Nucleus accumbens (tissue), 56 donors: ENCODE measurements at regions not wholly inside any gene's neighbourhood (a gene's known extent, or its start where the extent isn't known, plus 50 kb on each side); places are given as distances from the start of the nearest gene placed in this dataset.

Experiments
- DNase-seq, 56 donors: peaks; one replicate each; lab custom pipeline; 2025; lab: John Stamatoyannopoulos, UW

DNA sequence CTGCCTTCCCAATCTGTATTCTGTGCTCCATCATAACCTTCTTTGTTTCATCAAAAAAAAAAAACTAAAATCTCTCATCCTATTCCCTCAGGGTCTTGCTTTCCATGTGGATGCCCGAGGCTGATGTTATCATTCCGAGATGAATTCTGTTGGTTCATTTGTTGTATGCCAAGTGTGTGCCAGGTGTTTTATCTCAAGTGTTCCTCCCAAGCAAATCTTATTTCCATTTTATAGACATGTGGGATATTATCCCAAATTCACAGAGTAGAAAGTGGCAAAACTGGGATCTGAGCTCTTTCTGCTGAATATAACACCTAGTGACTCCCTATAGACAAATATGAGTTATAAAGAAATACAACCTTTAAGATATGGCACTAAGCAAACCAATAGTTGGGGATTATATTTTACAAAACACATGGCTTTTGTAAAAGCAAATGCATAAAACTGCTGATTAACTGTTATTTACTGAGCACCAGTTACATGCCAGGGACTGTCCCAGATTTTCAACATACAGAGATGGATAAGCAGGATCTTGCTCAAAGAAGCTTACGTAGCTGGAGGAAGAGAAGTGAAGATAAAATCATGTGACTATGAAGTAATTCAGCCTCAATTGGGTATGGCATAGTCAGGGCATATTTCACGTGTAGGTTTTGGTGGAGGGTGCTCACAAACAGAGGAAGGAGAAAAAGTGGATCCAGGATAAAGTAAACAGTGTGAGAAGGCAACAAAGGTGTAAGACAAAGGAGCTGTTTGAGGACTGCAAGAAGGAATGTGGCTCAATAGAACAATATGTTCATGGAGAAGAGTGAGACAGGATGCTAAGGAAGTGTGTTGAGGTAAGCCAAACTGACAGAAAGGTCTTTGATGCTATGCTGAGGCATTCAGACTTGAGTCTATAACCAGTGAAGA lies 143.3 kb upstream of the ADAMTSL1 start:
- no peak for DNase-seq

DNA sequence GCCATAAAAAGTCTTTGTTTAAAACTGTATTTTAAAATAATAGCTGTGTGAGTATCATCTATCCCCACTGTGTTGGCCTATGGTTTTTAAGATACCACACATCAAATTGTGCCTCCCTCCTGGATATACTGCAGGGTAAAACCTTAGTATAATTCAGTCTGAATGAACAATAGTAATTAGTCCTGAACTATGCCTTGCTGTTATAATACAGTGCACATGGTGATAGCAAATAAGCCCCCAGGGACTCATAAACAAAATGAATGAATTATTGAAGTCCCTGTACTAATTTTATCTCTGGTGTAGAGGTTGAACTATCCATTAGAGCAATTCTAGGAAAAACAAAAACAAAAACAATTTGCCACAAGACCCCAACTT lies 142.7 kb upstream of the ADAMTSL1 start:
- no peak for DNase-seq

DNA sequence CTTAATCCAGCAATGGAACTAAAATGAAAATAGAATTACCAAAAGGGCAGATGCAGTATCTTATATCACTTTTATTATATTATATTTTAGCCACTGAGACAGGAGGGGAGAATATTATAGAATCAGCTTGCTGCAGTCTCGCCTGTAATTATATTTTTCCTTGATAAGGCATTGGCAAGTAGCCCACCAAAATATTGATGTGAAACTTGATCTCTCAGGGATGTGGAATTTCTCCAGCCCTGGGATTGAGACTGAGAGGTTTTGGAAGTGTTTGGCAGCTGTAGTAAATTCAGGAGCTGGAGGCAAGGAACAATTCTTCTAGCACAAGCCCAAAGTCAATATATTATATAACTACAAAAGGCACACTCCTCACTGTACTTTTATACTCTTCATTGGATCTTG lies 142.1 kb upstream of the ADAMTSL1 start:
- DNase-seq: no peak

DNA sequence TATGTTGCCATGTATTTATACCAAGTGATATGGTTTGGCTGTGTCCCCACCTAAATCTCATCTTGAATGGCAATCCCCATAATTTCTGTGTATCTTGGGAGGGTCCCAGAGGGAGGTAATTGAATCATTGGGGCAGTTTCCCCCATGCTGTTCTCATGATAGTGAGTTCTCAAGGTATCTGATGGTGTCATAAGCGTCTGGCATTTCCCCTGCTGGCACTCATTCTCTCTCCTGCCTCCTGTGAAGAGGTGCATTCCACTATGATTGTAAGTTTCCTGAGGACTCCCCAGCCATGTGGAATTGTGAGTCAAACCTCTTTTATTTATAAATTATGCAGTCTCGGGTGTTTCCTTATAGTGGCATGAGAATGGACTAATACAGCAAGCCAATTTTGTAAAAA lies 140.8 kb upstream of the ADAMTSL1 start:
- no peak for DNase-seq

DNA sequence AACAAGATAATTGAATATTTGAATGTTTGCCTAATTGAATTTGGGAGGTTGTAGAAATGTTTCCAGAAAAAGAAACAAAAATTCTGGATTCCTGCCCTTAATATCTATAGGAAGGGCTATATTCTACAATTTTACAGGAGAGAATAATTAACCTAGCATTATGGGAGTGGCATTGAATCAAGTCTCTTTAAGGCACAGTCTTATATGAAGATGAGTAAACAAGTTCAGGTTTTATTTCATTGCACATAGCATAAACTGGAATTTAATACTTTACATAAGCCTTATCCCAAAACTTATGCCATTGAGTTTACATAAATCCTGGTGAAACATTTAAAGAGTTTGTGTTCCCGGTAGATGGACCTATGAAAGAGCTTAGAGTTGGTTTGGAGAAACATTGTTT lies 138.1 kb upstream of the ADAMTSL1 start:
- DNase-seq: no peak

DNA sequence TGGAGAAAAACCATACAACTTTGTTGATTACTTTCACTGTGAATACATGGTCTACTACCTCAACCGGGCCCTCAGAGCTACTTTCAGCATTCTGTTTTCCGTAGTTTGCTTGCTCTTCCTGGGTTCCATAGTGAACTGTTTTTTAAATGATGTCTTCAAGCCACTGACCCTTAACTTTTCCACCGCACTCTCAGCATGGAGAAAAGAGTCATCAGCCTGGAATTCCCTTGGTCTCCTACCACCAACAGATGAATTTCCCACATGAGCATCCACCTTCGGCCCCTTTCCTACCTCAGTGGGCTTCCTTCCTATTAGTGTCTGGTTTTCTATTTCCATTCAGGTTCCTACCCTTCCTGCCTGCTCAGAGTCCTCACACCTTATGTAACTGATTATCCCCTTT lies 135.9 kb upstream of the ADAMTSL1 start:
- DNase-seq: no peak

DNA sequence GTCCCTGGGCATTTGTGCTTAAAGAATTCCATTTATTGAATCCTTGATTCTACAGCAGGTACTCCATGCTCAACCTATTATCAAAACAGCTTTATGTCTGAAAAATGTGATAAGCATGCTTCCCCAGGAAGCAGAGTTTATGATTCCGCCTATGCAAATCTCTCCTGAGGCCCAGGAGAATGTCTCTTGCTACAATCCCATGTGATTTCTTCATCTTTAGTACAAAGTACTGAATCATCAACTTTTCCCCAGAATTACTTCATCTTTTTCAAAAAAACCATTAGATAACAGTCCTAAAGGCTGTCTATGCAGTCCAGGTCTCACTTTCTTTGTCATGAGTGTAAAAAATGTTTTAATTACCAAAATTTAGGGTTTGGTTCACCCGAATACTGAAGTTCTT lies 130.2 kb upstream of the ADAMTSL1 start:
- no peak for DNase-seq

DNA sequence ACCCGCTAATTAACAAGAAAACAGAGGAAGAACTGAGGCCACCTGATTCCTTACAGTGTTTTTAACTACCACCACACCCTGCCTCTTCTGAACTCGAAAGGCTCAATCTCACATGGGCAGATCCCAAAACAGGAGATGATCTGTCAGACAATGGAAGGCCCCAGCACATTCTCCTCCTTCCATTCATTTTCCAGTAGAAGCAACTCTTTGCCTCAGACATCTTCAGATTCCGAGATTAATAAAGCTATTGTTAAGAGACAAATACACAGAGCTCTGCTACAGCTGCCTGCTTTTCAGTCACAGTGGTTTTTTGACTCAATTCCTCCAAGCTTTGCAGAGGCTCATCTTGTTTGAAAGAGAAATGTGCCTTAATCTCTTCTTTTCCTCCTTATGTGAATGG lies 127.2 kb upstream of the ADAMTSL1 start:
- DNase-seq: peak in 7 of 56 donors; percentile 12 to 40 (median 32)

DNA sequence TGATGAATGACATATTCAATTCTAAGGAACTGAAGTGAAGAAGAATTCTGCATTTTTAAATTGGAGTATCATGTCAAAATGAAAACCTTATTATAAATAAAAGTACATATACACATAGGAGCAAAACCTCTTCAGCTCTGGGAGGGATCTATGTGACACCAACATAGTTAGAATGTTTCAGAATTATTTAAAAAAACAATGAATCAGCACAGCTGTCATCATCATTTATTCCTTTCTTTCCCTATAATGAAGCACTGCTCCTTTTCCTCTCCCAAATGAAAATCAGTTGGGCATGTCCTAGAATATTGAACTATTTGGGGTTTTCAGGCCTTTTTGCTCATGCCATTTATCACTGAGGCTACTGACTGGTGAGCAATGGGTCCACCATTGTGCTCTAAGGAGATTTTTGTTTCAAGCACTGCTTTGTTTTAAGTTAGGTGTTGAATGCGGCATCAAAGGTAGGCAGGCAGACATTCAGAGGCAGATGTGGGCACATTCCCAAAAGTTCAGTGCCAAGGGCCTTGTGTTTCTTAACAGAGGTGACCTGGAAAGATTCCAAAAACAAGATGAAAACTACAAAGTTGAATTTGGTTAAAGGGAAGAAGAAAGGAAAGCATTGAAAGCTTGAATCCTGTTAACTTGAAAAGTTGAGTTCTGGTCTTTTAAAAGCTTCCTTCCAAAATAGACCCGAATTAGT lies 126.4 kb upstream of the ADAMTSL1 start:
- peak in 2 of 56 donors; percentile 3 for DNase-seq

DNA sequence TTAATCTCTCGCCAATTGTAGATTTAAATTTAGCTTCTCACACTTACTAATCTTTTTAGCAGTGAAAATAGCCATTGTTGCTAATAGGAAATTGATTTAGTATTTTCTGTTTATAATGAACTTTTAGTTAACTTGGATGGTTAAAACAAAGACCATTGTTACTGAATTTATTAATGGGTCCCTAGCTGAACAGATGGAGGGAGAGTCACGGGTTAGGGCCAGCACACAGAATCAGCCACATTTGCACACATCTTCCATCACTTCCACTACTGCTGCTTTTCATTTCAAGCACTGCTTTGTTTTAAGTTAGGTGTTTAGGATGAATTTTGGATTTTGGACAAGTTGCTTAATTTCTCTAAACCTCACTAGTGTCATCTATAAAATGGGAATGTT lies 125.9 kb upstream of the ADAMTSL1 start:
- peak in 3 of 56 donors; percentile 0 to 10 (median 6) for DNase-seq

DNA sequence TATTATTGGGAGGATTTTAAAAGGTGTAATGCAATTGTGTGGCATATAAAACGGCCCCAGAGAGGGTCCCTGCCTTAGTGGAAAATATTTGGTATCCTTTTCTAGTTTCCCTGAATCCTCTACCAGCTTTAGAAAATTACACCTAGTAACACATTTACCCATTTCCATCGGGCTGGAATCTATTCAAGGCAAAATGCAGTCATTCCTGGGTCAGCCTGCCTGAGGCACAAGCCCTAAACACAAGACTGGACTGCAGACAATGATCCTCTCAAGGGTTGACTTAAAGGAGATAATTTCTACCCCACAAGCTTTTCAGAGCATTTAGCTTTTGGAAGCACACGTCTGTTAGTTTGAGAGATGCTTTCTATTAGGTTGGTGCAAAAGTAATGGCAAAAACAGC lies 124.4 kb upstream of the ADAMTSL1 start:
- no peak for DNase-seq

DNA sequence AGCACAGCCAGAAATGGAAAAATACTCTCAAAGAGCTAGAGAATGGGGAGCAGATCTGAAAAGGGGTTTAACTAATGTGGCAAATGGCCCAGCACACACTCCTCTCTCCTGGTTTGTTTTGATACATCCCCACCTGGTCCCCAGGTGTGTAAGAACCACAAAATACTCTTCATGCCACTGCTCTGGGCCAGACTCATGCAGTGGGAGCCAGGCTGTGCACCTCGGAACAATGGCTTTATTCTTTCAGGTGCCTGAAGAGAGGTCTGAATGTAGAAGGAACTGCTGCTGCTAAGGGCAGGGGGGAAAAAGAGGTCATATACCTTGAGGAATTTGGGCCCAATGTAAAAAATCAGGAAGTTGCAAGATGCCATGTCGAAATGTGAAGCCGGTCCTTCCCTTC lies 123.9 kb upstream of the ADAMTSL1 start:
- DNase-seq: no peak

DNA sequence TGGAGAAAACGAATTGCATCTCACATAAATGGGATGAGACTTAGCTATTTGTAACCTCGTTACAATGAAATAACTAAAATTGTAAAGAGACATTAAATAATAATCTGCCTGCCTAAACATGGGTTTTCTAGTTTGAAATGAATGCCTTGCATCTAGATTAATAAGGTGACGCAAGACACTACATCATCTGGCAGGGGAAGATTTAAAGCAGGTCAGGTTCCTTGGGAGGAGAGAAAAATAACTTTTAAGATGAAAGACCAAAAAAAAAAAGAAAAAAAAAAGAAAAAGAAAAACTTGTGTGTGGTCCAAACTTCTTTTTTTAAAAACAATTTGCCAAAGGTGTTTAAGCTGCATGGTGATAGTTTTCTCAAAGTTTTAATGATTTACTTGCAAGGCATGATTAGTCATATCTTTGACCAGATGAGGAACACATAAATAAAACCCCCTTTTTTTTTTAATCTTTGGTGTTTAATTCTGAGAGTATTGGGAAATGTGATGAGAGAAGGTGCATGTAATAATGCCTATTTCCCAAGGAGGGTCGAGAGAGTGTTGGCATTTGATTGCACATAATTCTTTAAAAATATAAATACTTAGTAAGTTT lies 122.9 kb upstream of the ADAMTSL1 start:
- DNase-seq: no peak

DNA sequence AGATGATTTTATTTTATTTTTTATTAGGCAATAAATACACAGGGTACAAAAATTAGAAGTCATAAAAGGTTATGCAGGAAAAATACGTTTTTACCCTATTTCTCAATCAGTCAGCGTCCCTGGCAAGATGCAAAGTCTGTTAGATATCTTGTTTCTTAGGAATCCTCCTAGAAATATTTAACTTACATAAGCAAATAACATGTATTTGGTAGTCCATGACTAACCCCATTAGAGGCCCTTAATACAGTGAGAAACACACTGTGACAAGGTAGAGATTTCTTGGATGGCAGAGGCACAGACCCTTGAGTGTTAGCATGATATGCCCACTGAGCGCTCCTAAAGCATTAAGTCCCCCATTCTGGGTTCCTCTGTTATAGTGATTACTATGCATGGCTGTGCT lies 121.2 kb upstream of the ADAMTSL1 start:
- no peak for DNase-seq

DNA sequence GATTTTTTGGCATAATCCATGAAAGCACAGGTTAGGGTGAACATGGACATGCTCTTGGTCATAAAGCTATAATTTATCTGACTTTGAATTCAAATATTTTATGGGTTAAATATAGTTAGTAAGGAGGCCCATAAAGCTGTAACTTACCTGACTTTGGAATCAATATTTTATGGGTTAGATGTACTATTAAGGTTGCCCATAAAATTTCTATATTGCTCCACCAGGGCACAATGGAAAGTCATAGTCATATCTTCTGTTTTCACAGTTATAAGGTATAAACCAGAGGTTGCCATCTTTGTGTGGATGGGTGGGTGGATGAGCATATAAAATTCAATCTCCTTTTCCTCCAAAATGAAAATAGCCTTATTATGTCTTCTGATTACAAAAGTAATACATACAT lies 120.5 kb upstream of the ADAMTSL1 start:
- DNase-seq: no peak

DNA sequence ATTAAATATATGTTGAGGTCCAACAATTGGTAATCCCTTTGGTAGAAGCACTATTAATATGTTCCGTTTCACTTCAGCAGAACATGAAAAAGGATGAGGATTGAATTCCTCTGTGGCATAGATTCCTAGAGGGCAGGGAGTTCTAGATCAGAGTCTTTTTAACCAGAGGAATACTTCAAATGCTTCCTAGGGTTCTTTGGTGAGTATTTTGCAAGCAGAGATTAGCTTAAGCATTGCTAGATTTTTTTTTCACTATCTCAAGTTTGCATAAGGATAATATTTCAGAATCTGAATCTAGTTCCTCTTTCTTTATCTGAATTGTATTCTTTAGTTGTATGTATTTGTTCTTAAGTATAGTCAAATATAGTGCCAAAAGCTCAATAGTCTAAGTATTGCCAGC lies 116.6 kb upstream of the ADAMTSL1 start:
- no peak for DNase-seq

DNA sequence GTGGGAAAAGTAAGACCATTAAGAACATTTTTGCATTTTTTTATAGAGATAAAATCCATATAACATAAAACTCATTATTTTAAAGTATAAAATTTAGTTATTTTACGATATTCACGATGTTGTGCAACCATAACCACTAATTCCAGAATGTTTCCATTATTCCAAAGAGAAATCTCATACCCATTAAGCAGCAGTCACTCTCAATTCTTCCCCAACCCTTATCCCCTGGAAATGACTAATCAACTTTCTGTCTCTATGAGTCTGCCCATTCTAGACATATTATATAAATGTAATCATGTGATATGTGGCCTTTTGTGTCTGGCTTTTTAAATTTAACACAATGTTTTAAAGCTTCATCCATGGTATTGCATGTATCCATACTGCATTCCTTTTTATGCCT lies 115.6 kb upstream of the ADAMTSL1 start:
- no peak for DNase-seq

DNA sequence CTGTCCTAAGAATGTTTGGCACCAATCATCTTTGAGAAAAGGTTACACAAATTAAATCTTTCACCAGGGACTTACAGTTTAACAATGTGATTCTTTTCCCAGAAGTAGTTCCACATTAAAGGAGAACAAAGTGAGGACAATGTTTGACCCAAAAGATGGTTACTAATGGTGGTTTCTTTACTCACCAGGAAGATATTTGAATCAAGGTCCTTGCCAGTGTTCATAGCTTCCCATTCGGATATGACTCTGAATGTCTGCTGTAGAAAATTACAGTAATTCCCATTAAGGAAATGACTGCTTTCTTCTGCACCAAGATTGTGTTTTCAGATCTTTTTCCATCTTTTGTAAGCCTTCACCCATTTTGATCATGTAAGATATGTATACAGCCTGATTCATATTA lies 114.6 kb upstream of the ADAMTSL1 start:
- no peak for DNase-seq

DNA sequence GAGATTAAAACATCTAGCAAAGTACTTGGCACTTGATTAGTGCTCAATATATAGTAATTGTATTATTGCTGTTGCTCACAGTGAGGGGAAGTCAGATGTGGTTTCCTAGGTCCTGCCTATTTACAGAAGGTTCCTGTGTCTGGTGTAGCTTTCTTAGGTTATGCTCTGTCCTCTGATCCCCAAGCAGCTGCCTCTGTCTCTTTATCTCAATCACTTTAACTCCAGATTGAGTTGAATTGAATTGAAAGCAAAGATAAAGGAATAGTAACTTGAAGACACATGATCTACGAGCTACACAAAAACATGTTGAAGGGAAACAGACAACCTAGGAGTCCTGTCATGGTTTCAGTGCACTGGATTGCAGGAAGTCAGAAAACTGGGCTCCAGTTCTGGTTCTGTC lies 113.9 kb upstream of the ADAMTSL1 start:
- no peak for DNase-seq

DNA sequence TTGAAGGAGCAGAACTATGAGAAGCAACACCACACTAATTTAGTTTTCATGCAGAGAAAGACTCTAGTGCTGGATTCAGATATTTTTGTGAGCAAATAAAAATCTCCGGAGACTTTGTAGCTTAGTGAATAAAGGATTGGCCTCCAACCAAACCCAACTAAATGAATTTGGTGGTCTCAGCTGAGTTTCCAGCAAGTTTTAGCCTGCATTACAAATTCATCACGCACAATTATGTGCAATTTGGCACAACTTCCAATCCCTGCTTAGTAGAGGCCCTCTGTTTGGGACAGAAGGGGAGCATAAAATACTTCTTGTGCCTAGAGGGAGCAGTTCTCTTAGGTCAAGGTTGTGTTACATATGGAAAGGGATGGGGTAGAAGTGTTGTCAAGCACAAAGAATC lies 112.3 kb upstream of the ADAMTSL1 start:
- DNase-seq: no peak

DNA sequence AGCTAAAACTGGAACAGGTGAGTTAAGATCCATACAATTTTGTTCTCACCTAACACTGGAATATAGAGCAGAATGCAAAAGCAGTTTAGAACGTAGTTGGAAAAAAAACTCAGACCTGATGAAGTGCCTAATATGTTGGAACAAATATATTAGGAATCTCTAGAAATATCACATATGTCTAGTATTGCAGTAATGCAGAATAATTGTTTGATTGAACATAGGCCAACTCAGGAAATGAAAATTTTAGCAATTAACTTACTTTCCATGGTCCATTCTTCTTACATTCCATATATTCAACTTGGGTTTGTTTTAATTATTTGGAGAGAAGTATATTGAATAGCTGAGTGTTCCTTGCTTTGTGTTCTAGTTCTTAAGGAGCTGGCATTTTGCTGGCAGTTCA lies 111.8 kb upstream of the ADAMTSL1 start:
- no peak for DNase-seq
